NAMALWA (cell line): ENCODE measurements at regions not wholly inside any gene's neighbourhood (a gene's known extent, or its start where the extent isn't known, plus 50 kb on each side); places are given as distances from the start of the nearest gene placed in this dataset.

ENCODE experiments used
- DNase-seq: peaks from one replicate; pipeline ENCODE4 v3.0.0-alpha.2; 2015; ENCODE audit warnings: low spot score

DNA sequence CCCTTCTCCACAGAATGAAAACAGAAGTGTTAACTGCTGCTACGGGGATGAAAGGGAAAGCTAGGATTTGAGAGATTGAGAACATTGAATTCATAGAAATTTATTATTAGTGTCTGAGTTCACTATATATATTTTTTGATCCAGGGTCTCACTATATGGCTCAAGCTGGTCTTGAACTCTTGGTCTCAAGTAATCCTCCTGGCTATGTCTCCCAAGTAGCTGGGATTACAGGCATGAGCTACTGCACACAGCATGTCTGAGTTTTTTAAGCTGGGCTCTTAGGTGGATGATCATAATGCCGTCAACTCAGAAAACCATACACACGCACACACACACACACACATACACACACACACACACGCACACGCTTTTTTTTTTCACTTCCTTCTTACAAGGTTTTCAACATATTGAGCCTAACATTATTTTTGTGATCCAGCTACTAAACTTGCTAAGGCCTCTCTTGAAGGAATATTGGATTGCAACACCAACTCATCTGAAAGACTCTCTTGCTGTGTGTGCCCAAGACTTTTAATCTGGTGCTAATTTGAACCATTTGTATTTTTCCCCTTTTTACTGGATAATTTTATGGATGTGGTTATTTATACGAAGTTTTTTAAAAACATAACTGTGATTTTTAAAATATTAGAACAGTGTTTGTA, 1045.4 kb downstream of the DTWD2 start:
- DNase-seq: no peak

DNA sequence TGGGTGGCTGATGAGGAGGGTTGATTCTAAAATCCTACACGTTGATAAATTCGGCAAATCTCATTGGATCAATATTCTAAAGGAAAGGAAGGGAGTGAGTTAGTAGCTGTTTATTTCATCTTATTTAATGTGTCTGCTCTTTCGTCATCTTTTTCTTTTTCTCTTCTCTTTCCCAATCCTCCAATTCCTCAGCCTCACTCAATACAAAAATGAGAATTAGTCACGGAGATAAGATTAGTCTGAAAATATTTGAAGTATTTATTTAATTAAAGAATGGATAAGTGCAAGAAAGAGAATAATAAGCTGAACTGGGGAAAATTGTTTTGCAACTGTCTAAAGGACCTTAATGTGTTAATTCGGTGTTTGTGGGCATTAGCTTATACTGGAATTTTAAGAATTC, 1095.1 kb downstream of the DTWD2 start:
- no peak for DNase-seq

- DNase-seq: no peak
Measured at GRCh38 chr5:117892360-117892759, 1096.0 kb downstream of the DTWD2 start.

- DNase-seq: no peak
Measured at GRCh38 chr5:117889596-117889995, 1098.8 kb downstream of the DTWD2 start.

DNA sequence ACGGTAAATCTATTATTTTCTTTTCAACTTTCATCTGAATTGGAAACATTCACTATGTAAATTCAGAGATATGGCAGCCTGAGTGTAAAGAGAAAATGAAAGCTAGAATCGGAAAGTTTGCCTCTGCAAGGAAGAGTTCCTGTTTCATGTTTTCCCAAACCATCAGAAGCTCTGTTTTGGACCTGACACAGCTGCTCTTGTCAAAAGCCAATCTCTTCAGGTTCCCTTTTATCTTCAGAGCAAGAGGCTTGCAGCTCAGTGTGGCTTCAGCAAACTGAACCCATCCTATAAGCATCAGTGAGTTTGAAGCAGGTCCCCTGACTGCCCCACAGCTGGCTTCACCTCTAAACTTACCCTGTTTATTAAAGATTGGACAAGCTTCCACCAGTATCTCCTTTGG, 1099.7 kb downstream of the DTWD2 start:
- peak; percentile 9 for DNase-seq

GRCh38 chr5:117881426-117882230, 1106.7 kb downstream of the DTWD2 start:
- DNase-seq: no peak

GRCh38 chr5:117880932-117881331, 1107.4 kb downstream of the DTWD2 start:
- no peak for DNase-seq

- no peak for DNase-seq
Measured at GRCh38 chr5:117877731-117878130, 1110.6 kb downstream of the DTWD2 start.

DNA sequence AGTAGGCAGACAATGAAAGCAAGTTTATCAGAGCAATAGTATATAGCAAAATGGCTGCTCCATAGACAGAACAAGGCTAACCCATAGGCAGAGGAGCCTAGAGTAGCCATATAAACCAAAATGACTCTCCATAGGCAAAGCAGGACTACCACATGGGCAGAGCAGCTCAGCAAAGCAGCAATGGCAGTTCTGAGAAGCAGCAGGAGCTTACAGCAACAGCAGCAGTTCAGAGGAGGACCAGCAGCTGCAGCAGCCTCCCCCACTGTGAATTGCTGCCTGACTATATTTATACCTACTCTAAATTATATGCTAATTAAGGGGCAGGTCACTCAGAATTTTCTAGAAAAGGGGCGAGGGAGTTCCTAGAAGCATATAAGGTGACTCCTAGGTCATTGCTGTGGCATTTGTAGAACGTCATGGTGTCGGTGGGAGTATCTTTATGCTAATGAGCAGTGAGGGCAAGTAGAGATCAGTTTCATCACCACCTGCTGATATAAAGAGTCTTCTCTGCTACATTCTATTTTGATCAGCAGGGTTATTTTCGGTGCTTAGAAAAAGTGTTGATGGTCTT, 1115.5 kb downstream of the DTWD2 start:
- DNase-seq: no peak

DNA sequence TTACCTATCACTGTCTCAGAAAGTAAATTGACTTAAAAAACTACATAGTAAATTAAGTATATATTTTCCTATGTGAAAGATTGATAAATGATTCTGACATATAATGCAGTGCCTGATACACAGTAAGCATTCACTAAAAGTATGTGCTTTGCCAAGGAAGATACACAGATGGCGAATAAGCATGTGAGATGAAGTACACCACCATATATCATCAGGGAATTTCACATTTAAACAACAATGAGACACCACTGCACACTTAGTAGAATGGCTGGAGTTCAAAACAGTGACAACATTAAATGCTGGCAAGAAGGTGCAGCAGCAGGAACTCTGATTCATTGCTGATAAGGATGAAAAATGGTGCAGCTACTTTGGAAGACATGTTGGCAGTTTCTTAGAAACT, 1118.8 kb downstream of the DTWD2 start:
- DNase-seq: no peak

GRCh38 chr5:117863586-117864296, 1124.6 kb downstream of the DTWD2 start:
- no peak for DNase-seq

DNA sequence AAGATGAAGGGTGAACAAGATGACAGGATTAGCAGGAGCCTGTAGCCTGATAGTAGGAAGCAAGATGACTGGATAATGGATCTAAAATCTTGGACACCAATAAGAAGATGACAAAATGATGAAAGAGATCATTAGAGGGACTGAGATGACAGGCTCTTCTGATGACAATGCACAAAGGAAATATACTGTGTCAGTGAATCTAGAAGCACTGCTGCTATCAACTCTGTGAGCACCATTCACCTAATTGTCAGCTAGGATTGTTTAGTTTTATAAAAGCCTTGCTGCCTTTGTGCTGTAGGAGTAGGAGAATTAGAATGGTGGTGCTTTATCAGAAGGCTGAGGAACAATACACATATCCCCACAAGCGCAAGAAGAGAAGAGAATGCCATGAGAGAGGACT, 1127.8 kb downstream of the DTWD2 start:
- no peak for DNase-seq

- DNase-seq: no peak
Measured at GRCh38 chr5:117859176-117859575, 1129.2 kb downstream of the DTWD2 start.

- DNase-seq: no peak
Measured at GRCh38 chr5:117856713-117857112, 1131.6 kb downstream of the DTWD2 start.

DNA sequence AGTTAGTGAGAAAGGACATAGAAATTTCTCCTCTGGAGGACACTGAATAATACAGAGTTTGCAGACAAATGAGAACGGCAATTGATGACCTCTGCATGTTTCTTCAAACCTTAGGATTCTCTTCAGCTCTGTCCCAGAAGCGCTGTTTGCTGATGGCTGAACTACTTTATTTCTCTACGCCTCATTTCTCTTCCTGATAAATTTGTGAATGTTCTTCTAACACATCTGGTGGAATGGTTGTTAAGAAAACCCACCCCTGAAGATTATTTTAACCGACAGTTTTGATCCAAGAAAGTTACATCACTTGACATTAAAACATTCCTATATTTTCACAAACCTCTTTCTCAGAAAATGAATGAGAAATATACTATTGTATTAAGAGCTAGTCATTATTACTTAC, 1150.6 kb downstream of the DTWD2 start:
- no peak for DNase-seq

GRCh38 chr5:117833691-117834090, 1154.7 kb downstream of the DTWD2 start:
- DNase-seq: no peak

DNA sequence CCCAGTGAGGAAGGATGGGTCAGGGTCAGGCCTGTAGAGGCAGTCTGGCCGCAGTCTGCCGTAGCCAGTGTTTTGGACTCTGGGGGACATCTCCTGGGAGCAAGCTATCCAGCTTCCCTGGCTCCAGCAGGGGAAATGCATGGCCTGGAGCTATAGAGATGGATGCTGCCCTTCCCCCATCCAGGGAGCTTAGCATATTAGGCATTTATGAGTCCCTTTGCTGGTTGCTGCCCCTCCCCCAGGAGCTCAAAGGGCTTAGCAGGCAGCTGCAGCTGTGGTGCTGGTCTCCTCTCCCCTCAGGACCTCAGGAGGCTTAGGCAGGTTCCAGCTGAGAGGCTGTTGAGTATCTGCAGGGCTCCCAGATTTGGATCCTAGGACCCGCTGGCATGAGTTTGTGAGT, 1158.7 kb downstream of the DTWD2 start:
- no peak for DNase-seq

- no peak for DNase-seq
Measured at GRCh38 chr5:117813850-117814249, 1174.5 kb downstream of the DTWD2 start.

DNA sequence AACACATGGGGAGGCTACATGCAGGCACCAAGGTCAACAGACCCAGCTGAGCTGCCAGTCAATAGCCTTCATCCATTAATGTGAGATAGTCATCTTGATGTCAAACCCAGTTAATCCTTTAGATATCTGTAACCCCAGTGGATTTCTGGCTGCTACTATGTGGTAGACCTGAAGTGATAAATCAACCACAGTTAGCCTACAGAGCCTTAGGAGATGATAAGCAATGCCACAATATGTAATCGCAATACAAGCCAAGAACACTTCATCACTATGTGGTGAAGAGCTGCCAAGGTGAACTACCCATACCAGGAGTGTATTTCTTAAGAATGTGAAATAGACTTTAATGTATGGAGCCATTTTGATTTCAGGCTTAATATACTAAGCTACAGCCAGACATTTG, 1175.5 kb downstream of the DTWD2 start:
- DNase-seq: no peak

DNA sequence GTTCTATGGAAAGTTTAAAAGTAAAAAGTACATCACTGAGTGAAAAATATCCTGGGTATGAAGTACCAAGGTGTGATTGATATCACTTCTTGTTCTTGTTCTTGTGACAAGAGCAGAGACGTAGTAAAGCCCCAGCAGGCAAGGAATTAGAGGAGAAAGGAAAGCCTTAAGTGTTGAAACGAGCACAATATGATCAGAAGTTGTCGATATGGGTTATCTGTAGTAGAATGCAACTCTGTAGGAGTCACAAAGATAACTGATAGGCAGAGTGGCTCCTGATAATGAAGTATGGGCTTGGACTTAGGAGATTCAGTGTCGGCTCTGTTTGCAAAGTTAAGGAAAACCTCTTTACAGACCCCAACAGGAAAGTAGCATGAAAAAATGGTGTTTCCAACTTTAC, 1179.1 kb downstream of the DTWD2 start:
- DNase-seq: no peak

DNA sequence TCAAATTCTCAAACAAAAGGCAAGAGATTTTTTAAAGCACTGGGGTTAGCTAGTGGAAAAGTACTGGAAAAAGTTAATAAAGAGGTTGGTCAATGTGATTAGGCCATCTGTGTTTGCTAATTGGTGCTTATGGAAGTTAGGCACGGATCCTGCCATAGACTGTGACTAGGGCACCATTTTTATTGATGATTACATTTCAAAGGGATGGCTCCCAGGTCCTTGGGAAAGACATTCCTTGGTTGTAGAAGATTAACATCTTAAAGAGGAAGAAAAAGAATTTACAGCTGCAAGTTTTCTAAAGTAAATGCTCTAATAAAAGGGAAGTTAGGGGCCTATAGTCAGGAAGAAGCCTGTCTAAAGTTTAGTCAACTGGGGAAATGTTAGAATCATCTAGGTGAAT, 1183.3 kb downstream of the DTWD2 start:
- no peak for DNase-seq

DNA sequence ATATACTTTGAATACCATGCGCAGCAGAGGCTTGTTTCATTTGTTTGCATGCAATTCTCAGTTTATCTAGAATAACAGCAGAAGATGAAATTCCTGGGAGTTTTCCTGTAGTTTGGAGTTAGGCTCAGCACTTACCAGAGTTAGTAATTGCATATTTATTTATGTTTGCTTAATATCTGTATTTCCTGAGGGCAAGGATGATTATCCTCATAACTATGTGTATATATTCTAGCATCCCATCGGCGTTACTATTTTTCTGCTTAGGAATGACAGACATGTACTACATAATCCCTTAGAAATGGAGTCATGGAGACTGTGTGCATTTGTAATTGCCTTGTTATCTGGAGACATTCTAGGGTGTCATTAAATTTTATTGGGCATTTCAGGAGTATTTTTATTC, 1184.8 kb downstream of the DTWD2 start:
- DNase-seq: no peak

DNA sequence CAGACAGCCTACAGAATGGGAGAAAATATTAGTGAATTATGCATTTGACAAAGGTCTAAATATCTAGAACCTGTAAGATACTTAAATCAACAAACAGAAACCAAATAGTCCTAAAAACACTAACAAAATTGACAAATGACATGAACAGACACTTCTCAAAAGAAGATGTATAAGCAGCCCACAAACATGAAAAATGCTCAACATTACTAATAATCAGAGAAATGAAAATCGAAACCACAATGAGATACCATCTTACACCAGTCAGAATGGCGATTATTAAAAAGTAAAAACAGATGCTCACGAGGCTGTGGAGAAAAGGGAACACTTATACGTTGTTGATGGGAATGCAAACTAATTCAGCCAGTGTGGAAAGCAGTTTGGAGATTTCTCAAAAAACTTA, 1186.8 kb downstream of the DTWD2 start:
- no peak for DNase-seq
